Tibial nerve (tissue), 4 donors: ENCODE measurements at regions not wholly inside any gene's neighbourhood (a gene's known extent, or its start where the extent isn't known, plus 50 kb on each side); places are given as distances from the start of the nearest gene placed in this dataset.

ENCODE experiments used
- DNase-seq, 2 donors: peaks; one replicate each; pipeline ENCODE4 v3.0.0-alpha.2; 2019; ENCODE audit warnings: low spot score in 2 of 2
- H3K27ac ChIP-seq, 4 donors: fragments of 200-600 bp; sonication (generic) in 3 of 4; one replicate each; pipeline ENCODE4 v1.5.1; 2017 to 2019; ENCODE audit warnings: mild to moderate bottlenecking in 1 of 4
- H3K27me3 ChIP-seq, 2 donors: fragments of 200-600 bp; sonication (generic) in 1 of 2; one replicate each; pipeline versions ENCODE4 v1.5.1 to v1.6.0; 2017 to 2019
- H3K36me3 ChIP-seq, 3 donors: fragments of 200-600 bp; sonication (generic); one replicate each; pipeline ENCODE4 v1.5.1; 2018 to 2019
- H3K4me1 ChIP-seq, 4 donors: fragments of 200-600 bp; sonication (generic) in 3 of 4; one replicate each; pipeline ENCODE4 v1.5.1; 2017 to 2019
- H3K4me3 ChIP-seq, 4 donors: fragments of 200-600 bp; sonication (generic) in 3 of 4; one replicate each; pipeline ENCODE4 v1.5.1; 2017 to 2019; ENCODE audit warnings: mild to moderate bottlenecking in 1 of 4, moderate library complexity in 1 of 4
- H3K9me3 ChIP-seq, 4 donors: fragments of 200-600 bp; sonication (generic) in 3 of 4; one replicate each; pipeline ENCODE4 v1.5.1; 2017 to 2019
- CTCF ChIP-seq, 5 experiments: fragments of 200-600 bp in 3 of 5; fragments of 450-650 bp in 2 of 5; sonication (generic) in 3 of 5; IDR thresholded peaks; one replicate each; pipeline ENCODE4 v1.5.1; 2016 to 2019; ENCODE audit warnings: antibody characterized with exemption in 5 of 5, mild to moderate bottlenecking in 3 of 5, moderate library complexity in 2 of 5
- EP300 ChIP-seq, 2 donors: sonication (generic); formaldehyde crosslinking; IDR thresholded peaks; one replicate each; pipeline ENCODE4 v1.6.1; 2017; ENCODE audit warnings: antibody characterized with exemption in 2 of 2, mild to moderate bottlenecking in 1 of 2
- POLR2A ChIP-seq, 2 donors: fragments of 450-650 bp; IDR thresholded peaks; one replicate each; pipeline ENCODE4 v1.6.1; 2017; ENCODE audit warnings: antibody characterized with exemption in 2 of 2, mild to moderate bottlenecking in 2 of 2, moderate library complexity in 2 of 2
- WGBS, 2 donors: methylation state at CpG; one replicate each; pipeline ENCODE4 v1.1.5; 2018; 5-methylcytosine and 5-hydroxymethylcytosine counted together

GRCh38 chr11:26219183-26220117, 112.5 kb upstream of the ANO3 start:
- no peaks in the 10 kb centered on the region for H3K27me3 ChIP-seq
- no peak for TF ChIP-seq CTCF (IDR thresholded peaks at IDR 0.05)
- no peak for TF ChIP-seq EP300 (IDR thresholded peaks at IDR 0.05)
- TF ChIP-seq POLR2A (IDR thresholded peaks at IDR 0.05), result no peak
- H3K4me3 ChIP-seq, result no peak overlapping the region
- WGBS, 2 donors, result 53 to 57% methylated on average over 4 of the region's 4 CpGs
- no peak for DNase-seq
- no peaks in the 10 kb centered on the region for H3K4me1 ChIP-seq
- H3K9me3 ChIP-seq, result no peaks in the 10 kb centered on the region
- H3K36me3 ChIP-seq, result no peaks in the 10 kb centered on the region
- H3K27ac ChIP-seq, result peak overlapping the region in 2 of 4 donors; percentile 17 to 48

GRCh38 chr11:26225646-26226045, 106.3 kb upstream of the ANO3 start:
- no peaks in the 10 kb centered on the region for H3K9me3 ChIP-seq
- H3K27ac ChIP-seq, result no peak overlapping the region
- H3K36me3 ChIP-seq, result no peaks in the 10 kb centered on the region
- TF ChIP-seq EP300 (IDR thresholded peaks at IDR 0.05) (no peak), CTCF (IDR thresholded peaks at IDR 0.05) (no peak), POLR2A (IDR thresholded peaks at IDR 0.05) (no peak)
- H3K4me3 ChIP-seq, result no peak overlapping the region
- DNase-seq, result no peak
- peaks cover 0 to 3% (median 0%) of the 10 kb centered on the region in 4 donors for H3K4me1 ChIP-seq
- 89% methylated on average over 1 of the region's 1 CpG for WGBS, 2 donors
- no peaks in the 10 kb centered on the region for H3K27me3 ChIP-seq

GRCh38 chr11:26227301-26227746, 104.6 kb upstream of the ANO3 start:
- Histone ChIP-seq H3K9me3 (no peaks in the 10 kb centered on the region), H3K27ac (no peak overlapping the region), H3K4me3 (no peak overlapping the region), H3K36me3 (no peaks in the 10 kb centered on the region), H3K4me1 (peaks cover 0 to 3% (median 0%) of the 10 kb centered on the region in 4 donors), H3K27me3 (no peaks in the 10 kb centered on the region)
- WGBS, 2 donors, result 28 to 54% methylated on average over 5 of the region's 5 CpGs
- no peak for DNase-seq
- TF ChIP-seq CTCF (IDR thresholded peaks at IDR 0.05), result peak in 4 of 5 experiments; percentile 29 to 60 (median 47)
- no peak for TF ChIP-seq POLR2A (IDR thresholded peaks at IDR 0.05)
- TF ChIP-seq EP300 (IDR thresholded peaks at IDR 0.05), result no peak

GRCh38 chr11:26227883-26228502, 103.9 kb upstream of the ANO3 start:
- Histone ChIP-seq H3K4me1 (peaks cover 0 to 3% (median 0%) of the 10 kb centered on the region in 4 donors), H3K4me3 (no peak overlapping the region), H3K27ac (no peak overlapping the region), H3K36me3 (no peaks in the 10 kb centered on the region), H3K27me3 (no peaks in the 10 kb centered on the region), H3K9me3 (no peaks in the 10 kb centered on the region)
- TF ChIP-seq POLR2A (IDR thresholded peaks at IDR 0.05) (no peak), EP300 (IDR thresholded peaks at IDR 0.05) (no peak), CTCF (IDR thresholded peaks at IDR 0.05) (no peak)
- 7 to 58% methylated on average over 3 of the region's 3 CpGs for WGBS, 2 donors
- no peak for DNase-seq

GRCh38 chr11:26228778-26229177, 103.2 kb upstream of the ANO3 start:
- Histone ChIP-seq H3K4me3 (no peak overlapping the region), H3K9me3 (no peaks in the 10 kb centered on the region), H3K4me1 (peaks cover 0 to 3% (median 0%) of the 10 kb centered on the region in 4 donors), H3K27me3 (no peaks in the 10 kb centered on the region), H3K27ac (no peak overlapping the region), H3K36me3 (no peaks in the 10 kb centered on the region)
- DNase-seq, result no peak
- WGBS, 2 donors, result 45 to 50% methylated on average over 2 of the region's 2 CpGs
- no peak for TF ChIP-seq POLR2A (IDR thresholded peaks at IDR 0.05)
- TF ChIP-seq EP300 (IDR thresholded peaks at IDR 0.05), result no peak
- no peak for TF ChIP-seq CTCF (IDR thresholded peaks at IDR 0.05)
